HG02759 (cell line): ENCODE measurements at regions not wholly inside any gene's neighbourhood (a gene's known extent, or its start where the extent isn't known, plus 50 kb on each side); places are given as distances from the start of the nearest gene placed in this dataset.

Source experiments
- ATAC-seq: cut with Tn5 transposase; IDR thresholded peaks from one replicate; pipeline ENCODE4 v1.9.1; 2021; ENCODE audit warnings: mild to moderate bottlenecking, moderate library complexity; ENCODE audit not compliant: unreplicated experiment

DNA sequence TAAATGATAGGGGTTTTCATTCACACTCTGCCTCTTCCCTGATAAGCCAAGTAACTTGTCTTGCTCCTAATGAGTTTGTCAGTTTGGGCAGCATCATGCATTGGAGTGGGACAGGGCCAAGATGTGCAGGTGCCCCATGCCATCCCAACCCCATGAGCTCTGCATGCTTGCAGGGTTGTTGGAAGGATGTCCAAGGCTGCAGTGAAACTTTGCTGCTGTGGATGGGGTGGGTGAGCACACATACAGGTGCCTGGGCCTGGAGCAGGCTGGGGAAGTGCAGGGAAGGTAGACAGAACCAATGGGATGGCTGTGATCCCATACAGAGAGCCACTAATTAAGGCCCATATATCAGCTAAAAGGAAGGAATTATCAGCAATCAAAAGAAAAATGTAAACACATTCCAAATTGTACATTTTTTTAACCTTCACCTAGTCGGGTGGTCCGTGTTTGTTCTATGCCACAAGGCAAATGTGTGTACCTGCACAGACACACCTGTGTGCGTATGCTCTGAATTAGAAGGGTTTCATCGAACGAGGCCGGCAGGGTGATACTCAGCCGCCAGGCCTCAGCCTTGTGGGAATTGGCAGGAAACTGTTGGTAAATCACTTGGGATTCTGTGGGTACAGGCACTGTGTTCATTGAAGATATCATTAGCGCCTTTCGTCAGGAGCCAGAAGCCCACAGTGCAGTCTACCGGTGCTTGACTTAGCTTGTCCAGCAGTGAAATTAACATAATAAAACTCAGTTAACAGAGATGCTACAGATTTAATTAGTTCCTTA lies 342.9 kb downstream of the MYCN start:
- no peak for ATAC-seq

GRCh38 chr2:16282511-16282910 lies 342.2 kb downstream of the MYCN start:
- no peak for ATAC-seq

- ATAC-seq = peak; percentile 71
Observed at GRCh38 chr2:16281451-16282335, 341.3 kb downstream of the MYCN start.

DNA sequence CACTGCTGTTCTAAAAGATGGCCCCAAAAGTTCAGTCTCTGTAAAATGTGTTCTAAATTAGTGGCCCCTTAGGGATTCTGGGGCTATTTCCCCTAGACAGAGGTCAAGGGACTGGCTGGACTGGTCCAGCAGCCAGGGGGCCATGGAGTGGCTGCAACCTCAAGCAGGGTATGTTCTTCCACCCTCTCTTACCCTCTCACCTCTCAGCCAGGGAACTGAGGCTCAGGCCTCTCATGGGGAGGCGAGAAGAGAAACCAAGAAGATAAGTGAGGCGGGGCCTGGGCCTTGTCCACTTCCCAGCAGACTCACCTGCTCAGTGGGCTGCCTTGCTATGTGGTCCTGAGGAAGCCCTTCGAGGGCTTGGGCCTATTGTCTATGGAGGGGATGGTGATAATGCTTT lies 339.7 kb downstream of the MYCN start:
- no peak for ATAC-seq

DNA sequence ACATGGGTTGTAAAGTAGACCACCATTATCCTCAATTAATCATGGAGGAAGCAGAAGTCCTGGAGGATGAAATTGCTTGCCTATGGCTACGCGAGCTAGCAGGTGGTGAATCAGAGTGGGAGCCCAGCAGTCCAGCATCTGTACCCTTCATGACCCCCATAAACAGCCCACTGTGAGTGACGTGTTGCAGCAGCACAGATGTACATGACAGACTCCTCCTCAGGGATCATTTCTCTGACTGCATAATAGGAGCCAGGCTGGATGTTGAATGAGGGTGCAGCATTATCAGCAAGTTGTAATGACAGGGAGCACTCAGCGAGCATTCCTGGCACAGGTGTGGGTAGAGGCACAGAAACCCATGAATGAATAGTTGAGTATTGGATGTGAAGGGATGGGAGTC lies 339.3 kb downstream of the MYCN start:
- ATAC-seq = no peak

- ATAC-seq = no peak
Observed at GRCh38 chr2:16279201-16279570, 338.8 kb downstream of the MYCN start.

DNA sequence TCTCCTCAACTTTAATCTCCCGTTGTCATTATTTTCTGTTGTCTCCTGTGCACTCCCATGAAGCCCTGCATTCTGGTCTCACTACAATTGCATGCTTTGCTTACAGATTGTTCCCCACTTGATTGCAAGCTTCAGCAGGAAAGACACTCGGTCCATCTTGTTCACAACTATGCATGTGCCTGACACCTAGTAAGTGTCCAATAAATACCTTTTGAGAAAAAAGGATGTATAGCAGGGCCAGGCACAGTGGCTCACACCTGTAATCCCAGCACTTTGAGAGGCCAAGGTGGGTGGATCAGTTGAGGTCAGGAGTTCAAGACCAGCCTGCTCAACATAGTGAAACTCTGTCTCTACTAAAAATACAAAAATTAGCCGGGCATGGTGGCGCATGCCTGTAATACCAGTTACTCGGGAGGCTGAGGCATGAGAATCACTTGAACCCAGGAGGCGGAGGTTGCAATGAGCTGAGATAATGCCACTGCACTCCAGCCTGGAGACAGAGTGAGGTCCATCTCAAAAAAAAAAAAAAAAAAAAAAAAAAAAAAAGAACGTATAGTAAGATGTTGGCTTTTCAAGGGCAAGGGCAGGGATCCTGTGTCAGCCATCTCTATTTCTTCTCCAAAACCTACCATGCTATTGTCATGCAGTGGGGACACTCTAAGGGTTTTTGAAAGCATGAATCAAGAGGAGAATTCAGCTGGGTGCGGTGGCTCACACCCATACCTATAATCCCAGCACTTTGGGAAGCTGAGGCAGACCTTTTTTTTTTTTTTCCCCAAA lies 338.3 kb downstream of the MYCN start:
- no peak for ATAC-seq

GRCh38 chr2:16277117-16277516 lies 336.8 kb downstream of the MYCN start:
- no peak for ATAC-seq

DNA sequence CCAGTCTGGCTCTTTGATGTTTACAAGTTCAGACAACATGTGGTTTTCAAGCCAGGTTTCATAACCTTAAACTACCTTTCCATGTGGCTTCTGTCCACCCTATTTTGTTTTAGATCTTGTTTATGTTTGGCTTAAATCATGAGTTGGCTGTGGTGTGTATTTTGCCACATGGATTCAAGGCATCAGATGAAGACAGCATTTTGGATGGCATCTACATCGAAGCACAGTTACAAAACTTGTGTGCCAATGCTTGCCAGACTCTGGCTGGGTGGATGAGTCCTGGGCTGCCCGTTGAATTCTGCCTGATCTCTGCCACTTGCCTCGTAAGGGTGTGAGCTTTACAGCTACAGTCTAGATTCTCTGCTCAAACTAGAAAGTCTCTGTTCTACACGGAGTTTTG lies 335.3 kb downstream of the MYCN start:
- ATAC-seq = no peak

DNA sequence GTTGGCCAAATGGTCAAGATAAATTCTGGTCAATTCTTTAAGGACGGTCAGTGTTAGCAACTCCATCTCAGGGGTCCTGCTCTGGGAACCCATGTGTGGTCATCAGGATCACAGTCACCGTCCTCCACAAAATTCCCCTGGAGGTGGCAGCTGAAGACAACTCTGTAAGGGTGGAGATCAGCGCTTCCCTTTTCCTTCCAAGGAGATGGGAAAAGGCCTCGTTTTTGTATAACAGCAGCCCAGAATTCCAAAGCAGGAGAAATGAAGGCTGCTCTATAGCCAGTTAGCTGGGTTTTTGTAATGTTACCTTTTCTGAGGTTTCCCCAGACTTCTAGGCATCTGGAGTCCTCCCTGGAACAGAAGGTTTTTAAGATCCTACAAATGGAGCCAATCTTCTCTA lies 334.8 kb downstream of the MYCN start:
- ATAC-seq = no peak

DNA sequence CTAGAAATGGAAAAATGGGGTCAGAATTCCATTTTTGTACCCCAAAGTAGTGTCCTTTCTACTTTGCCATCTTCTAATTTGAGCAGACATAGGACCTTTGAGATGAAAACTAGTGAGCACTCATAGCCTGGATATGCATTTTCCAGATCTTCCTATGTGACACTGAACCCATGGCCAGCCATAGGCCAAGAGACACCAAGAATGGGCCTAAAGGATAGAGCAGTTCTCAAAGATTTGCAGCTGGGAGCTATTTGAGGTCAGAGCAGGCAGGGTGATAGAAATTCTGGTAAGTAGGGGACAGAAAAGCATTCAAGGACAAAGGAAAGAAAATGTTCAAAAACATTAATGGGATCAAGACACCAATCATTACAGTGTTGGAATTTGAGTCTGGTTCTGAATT lies 332.8 kb downstream of the MYCN start:
- no peak for ATAC-seq

- ATAC-seq = no peak
Observed at GRCh38 chr2:16272038-16272788, 331.9 kb downstream of the MYCN start.

- ATAC-seq = no peak
Observed at GRCh38 chr2:16271231-16271896, 331.0 kb downstream of the MYCN start.

DNA sequence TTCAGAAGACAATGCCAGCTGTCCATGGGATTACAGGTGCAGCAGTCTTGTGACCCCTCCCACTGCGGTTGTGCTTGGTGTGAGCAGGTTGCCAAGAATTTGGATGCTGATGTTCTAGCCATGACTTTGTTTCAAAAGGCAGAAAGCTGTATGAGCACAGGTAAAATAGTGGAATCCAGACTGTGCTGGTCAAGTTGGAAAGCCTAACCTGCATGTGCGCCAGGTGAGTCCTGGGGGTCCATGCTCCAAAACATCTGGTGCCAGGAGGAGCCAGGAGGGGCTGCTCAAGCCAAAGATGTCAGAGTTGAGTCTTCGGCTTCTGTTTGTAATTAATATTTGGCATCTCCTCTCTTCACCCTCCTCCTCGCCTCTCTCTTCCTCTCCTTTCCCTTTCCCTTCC lies 330.1 kb downstream of the MYCN start:
- ATAC-seq = no peak

- no peak for ATAC-seq
Observed at GRCh38 chr2:16268301-16269000, 328.1 kb downstream of the MYCN start.

- ATAC-seq = no peak
Observed at GRCh38 chr2:16266571-16266970, 326.2 kb downstream of the MYCN start.

DNA sequence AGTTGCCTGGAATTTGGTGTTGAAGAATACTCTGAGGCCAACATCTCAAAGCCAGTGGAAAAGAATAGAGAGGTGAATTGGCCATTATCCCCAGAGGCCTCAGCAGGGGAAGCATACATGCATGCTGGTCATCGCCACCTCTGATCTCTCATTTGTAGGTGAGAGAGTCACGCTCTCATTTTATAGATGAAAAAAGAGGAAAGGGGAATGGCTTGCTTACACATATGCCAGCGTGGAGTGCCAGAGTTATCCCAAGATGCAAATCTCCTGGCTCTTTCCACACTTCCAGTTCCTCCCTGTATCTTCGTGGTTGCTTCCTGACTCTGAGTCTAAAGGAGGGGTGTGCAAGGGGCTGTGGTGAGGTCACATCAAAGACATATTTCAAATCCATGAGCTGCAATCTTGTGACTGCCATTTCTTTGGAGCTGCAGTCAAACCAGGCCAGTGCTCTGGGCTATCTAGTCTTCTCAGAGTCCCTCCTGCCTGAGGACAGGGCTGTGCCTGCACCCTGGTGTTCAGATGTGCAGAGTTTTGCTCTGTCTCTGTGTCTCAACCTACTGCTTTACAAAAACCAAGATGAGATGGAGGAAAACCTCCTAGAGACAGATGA lies 324.7 kb downstream of the MYCN start:
- ATAC-seq = no peak

DNA sequence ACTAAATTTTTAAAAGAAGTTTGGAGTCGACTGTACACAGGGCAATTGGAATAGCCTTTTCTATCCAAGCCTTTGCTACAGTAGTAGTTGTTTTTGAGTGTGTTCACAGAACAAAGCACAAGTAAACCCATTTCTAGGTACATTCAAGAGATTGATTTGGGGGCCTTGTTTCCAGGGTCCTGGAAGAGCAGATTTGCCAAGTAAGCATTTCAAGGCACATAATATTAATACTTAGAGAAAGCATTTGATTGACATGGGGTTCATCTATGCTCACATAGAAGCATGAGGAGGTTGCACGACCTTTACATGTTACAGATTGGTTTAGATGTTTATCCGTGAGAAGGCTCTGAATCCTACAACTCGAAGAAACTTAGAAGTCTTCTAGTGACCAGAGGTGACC lies 324.1 kb downstream of the MYCN start:
- ATAC-seq = no peak

DNA sequence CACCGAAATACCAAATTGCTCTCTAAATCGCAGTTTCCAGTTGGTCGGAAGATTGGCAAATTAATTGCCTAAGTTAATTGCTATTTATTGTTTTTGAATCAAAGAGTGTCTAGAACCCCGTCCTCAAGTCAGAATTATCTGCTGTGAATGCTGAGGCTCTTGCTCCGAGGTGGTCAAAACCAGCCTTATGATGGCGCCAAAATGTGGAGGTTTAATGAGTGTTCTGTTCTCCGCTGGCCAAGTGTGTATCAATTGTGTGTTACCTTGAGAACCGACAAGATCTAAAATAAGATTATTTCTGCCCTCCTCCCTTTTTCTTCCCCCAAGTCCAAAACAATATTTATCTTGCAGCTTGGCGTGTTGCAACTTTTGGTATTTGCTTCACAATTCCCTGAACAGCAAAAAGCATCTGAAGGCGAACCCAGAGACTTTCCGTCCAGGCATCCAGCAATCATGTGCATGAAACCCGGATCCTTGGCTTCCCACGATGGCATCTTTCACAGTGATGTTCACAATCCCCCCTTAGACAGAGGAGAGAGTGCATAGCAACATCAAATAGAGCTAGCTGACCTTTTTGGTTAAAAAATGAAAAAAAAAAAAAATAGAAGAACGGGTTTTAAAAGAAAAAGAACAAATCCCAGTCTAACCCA lies 323.0 kb downstream of the MYCN start:
- ATAC-seq = no peak
